ENCODE measurements at regions not wholly inside any gene's neighbourhood (a gene's known extent, or its start where the extent isn't known, plus 50 kb on each side); places are given as distances from the start of the nearest gene placed in this dataset.

GRCh38 chr6:145018027-145018426 lies 717.3 kb downstream of the EPM2A start:
- DNase-seq (ENCODE audit: low read depth) = no peak

- DNase-seq (ENCODE audit: low read depth) = no peak
These were observed 715.2 kb downstream of the EPM2A start for GRCh38 chr6:145020114-145020513.

- no peak for DNase-seq (ENCODE audit: low read depth)
These were observed 714.8 kb downstream of the EPM2A start for GRCh38 chr6:145020543-145020942.

- no peak for DNase-seq (ENCODE audit: low read depth)
These were observed 713.0 kb downstream of the EPM2A start for GRCh38 chr6:145022199-145022796.

GRCh38 chr6:145023116-145023726 lies 712.1 kb downstream of the EPM2A start:
- no peak for DNase-seq (ENCODE audit: low read depth)

- no peak for DNase-seq (ENCODE audit: low read depth)
These were observed 709.8 kb downstream of the EPM2A start for GRCh38 chr6:145025488-145025887.

GRCh38 chr6:145026267-145026679 lies 709.0 kb downstream of the EPM2A start:
- DNase-seq (ENCODE audit: low read depth) = no peak

- peak; percentile 79 for DNase-seq (ENCODE audit: low read depth)
These were observed 707.0 kb downstream of the EPM2A start for GRCh38 chr6:145028144-145028818.

- no peak for DNase-seq (ENCODE audit: low read depth)
These were observed 704.3 kb downstream of the EPM2A start for GRCh38 chr6:145031001-145031400.

- DNase-seq (ENCODE audit: low read depth) = no peak
These were observed 703.4 kb downstream of the EPM2A start for GRCh38 chr6:145031962-145032361.

GRCh38 chr6:145032562-145033145 lies 702.7 kb downstream of the EPM2A start:
- DNase-seq (ENCODE audit: low read depth) = no peak

- peak; percentile 86 for DNase-seq (ENCODE audit: low read depth)
These were observed 700.7 kb downstream of the EPM2A start for GRCh38 chr6:145034664-145035063.

GRCh38 chr6:145036236-145036635 lies 699.1 kb downstream of the EPM2A start:
- DNase-seq (ENCODE audit: low read depth) = no peak

- peak; percentile 58 for DNase-seq (ENCODE audit: low read depth)
These were observed 698.3 kb downstream of the EPM2A start for GRCh38 chr6:145036848-145037567.

- DNase-seq (ENCODE audit: low read depth) = no peak
These were observed 692.8 kb downstream of the EPM2A start for GRCh38 chr6:145042559-145042958.

- no peak for DNase-seq (ENCODE audit: low read depth)
These were observed 691.3 kb downstream of the EPM2A start for GRCh38 chr6:145043926-145044500.

GRCh38 chr6:145044641-145045246 lies 690.6 kb downstream of the EPM2A start:
- peak; percentile 65 for DNase-seq (ENCODE audit: low read depth)

- no peak for DNase-seq (ENCODE audit: low read depth)
These were observed 689.7 kb downstream of the EPM2A start for GRCh38 chr6:145045582-145045981.

GRCh38 chr6:145047891-145048290 lies 687.4 kb downstream of the EPM2A start:
- no peak for DNase-seq (ENCODE audit: low read depth)

- peak; percentile 44 for DNase-seq (ENCODE audit: low read depth)
These were observed 683.7 kb downstream of the EPM2A start for GRCh38 chr6:145051661-145052060.

- no peak for DNase-seq (ENCODE audit: low read depth)
These were observed 679.8 kb downstream of the EPM2A start for GRCh38 chr6:145055567-145055966.

Data from M059J (cell line).